Neural progenitor cell (in vitro differentiated cells): ENCODE measurements at regions not wholly inside any gene's neighbourhood (a gene's known extent, or its start where the extent isn't known, plus 50 kb on each side); places are given as distances from the start of the nearest gene placed in this dataset.

Experiments
- DNase-seq: peaks from one replicate; pipeline ENCODE4 v3.0.0-alpha.2; 2016; ENCODE audit warnings: low spot score
- H2AFZ ChIP-seq: fragments of 200-600 bp; sonication (generic); replicated peaks from 2 replicates; pipeline ENCODE4 v1.6.1; 2016; ENCODE audit warnings: antibody characterized with exemption
- H3F3A ChIP-seq: fragments of 200-600 bp; sonication (generic); 2 replicates; pipeline ENCODE4 v1.6.1; 2016; ENCODE audit warnings: antibody characterized with exemption, low read depth
- H3K27ac ChIP-seq: fragments of 200-600 bp; sonication (generic); 2 replicates; pipeline ENCODE4 v1.5.1; 2016; ENCODE audit warnings: mild to moderate bottlenecking
- H3K27me3 ChIP-seq: fragments of 200-600 bp; sonication (generic); 2 replicates; pipeline ENCODE4 v1.6.1; 2016; ENCODE audit warnings: mild to moderate bottlenecking, moderate library complexity
- H3K36me3 ChIP-seq: fragments of 200-600 bp; sonication (generic); 2 replicates; pipeline ENCODE4 v1.5.1; 2016
- H3K4me1 ChIP-seq: fragments of 200-600 bp; sonication (generic); 2 replicates; pipeline ENCODE4 v1.6.1; 2016; ENCODE audit warnings: mixed run types
- H3K4me2 ChIP-seq: fragments of 200-600 bp; sonication (generic); 2 replicates; pipeline ENCODE4 v1.6.1; 2016
- H3K4me3 ChIP-seq: fragments of 200-600 bp; sonication (generic); 2 replicates; pipeline ENCODE4 v1.5.1; 2016
- H3K79me2 ChIP-seq: fragments of 200-600 bp; sonication (generic); 2 replicates; pipeline ENCODE4 v1.6.1; 2016; ENCODE audit warnings: low read depth
- H3K9ac ChIP-seq: fragments of 200-600 bp; sonication (generic); 2 replicates; pipeline ENCODE4 v1.6.1; 2016
- H3K9me3 ChIP-seq: fragments of 200-600 bp; sonication (generic); 2 replicates; pipeline ENCODE4 v1.5.1; 2016; ENCODE audit warnings: low read depth
- H4K20me1 ChIP-seq: fragments of 200-600 bp; sonication (generic); 2 replicates; pipeline ENCODE4 v1.6.1; 2016; ENCODE audit warnings: low read depth
- H3K27ac Mint-ChIP-seq: 3 replicates; pipeline ENCODE4 v1.8.0; 2021; ENCODE audit warnings: mixed read lengths
- H3K27me3 Mint-ChIP-seq: 2 replicates; pipeline ENCODE4 v1.8.0; 2022; ENCODE audit warnings: low read depth, mild to moderate bottlenecking, inconsistent platforms, moderate library complexity, mixed read lengths; ENCODE audit not compliant: insufficient read depth
- H3K36me3 Mint-ChIP-seq: 3 replicates; pipeline ENCODE4 v1.8.0; 2021; ENCODE audit warnings: mixed read lengths
- H3K4me1 Mint-ChIP-seq: 3 replicates; pipeline ENCODE4 v1.8.0; 2021; ENCODE audit warnings: mixed read lengths
- H3K4me3 Mint-ChIP-seq: 3 replicates; pipeline ENCODE4 v1.8.0; 2021; ENCODE audit warnings: mild to moderate bottlenecking, moderate library complexity, mixed read lengths
- H3K9me3 Mint-ChIP-seq: 3 replicates; pipeline ENCODE4 v1.8.0; 2020; ENCODE audit warnings: mixed read lengths
- CTCF ChIP-seq: fragments of 200-600 bp; sonication (generic); IDR thresholded peaks from 2 replicates; pipeline ENCODE4 v1.5.1; 2017; ENCODE audit warnings: antibody characterized with exemption, mild to moderate bottlenecking
- EZH2 ChIP-seq: fragments of 200-600 bp; sonication (generic); IDR thresholded peaks from 2 replicates; pipeline ENCODE4 v1.6.1; 2017; ENCODE audit warnings: antibody characterized with exemption, mild to moderate bottlenecking, moderate library complexity
- EZH2phosphoT487 ChIP-seq: fragments of 200-600 bp; sonication (generic); IDR thresholded peaks from 2 replicates; pipeline ENCODE4 v1.6.1; 2017; ENCODE audit warnings: antibody characterized with exemption

GRCh38 chr6:148169706-148170105 is 172.9 kb upstream of the SASH1 start:
- H3K27me3 ChIP-seq: no peaks in the 10 kb centered on the region
- no peaks in the 10 kb centered on the region for H3K36me3 ChIP-seq
- Mint-ChIP-seq H3K36me3 (no peaks in the 10 kb centered on the region), H3K4me3 (no peak overlapping the region), H3K9me3 (no peaks in the 10 kb centered on the region), H3K27ac (no peak overlapping the region), H3K4me1 (peaks cover 5% of the 10 kb centered on the region), H3K27me3 (no peaks in the 10 kb centered on the region)
- no peaks in the 10 kb centered on the region for H4K20me1 ChIP-seq
- H3K4me1 ChIP-seq: peaks cover 12% of the 10 kb centered on the region
- H3K9ac ChIP-seq: no peak overlapping the region
- no peaks in the 10 kb centered on the region for H3K79me2 ChIP-seq
- H2AFZ ChIP-seq: no peak overlapping the region
- H3K4me3 ChIP-seq: no peak overlapping the region
- H3K9me3 ChIP-seq: no peaks in the 10 kb centered on the region
- TF ChIP-seq EZH2phosphoT487 (no peak), EZH2 (no peak), CTCF (no peak)
- peak; percentile 45 for DNase-seq
- no peaks in the 10 kb centered on the region for H3F3A ChIP-seq
- no peak overlapping the region for H3K27ac ChIP-seq
- H3K4me2 ChIP-seq: no peak overlapping the region

- H3K4me3 ChIP-seq: no peak overlapping the region
- Mint-ChIP-seq H3K4me3 (no peak overlapping the region), H3K4me1 (peaks cover 5% of the 10 kb centered on the region), H3K27ac (no peak overlapping the region), H3K27me3 (no peaks in the 10 kb centered on the region), H3K36me3 (no peaks in the 10 kb centered on the region), H3K9me3 (no peaks in the 10 kb centered on the region)
- no peaks in the 10 kb centered on the region for H3K79me2 ChIP-seq
- H4K20me1 ChIP-seq: no peaks in the 10 kb centered on the region
- H3F3A ChIP-seq: no peaks in the 10 kb centered on the region
- TF ChIP-seq EZH2 (no peak), CTCF (no peak), EZH2phosphoT487 (no peak)
- peaks cover 12% of the 10 kb centered on the region for H3K4me1 ChIP-seq
- H3K4me2 ChIP-seq: no peak overlapping the region
- H2AFZ ChIP-seq: no peak overlapping the region
- no peak for DNase-seq
- H3K36me3 ChIP-seq: no peaks in the 10 kb centered on the region
- H3K9me3 ChIP-seq: no peaks in the 10 kb centered on the region
- H3K27me3 ChIP-seq: no peaks in the 10 kb centered on the region
- no peak overlapping the region for H3K9ac ChIP-seq
- H3K27ac ChIP-seq: no peak overlapping the region
These were observed 172.4 kb upstream of the SASH1 start for GRCh38 chr6:148170286-148170685.

GRCh38 chr6:148173548-148173947 is 169.1 kb upstream of the SASH1 start:
- Mint-ChIP-seq H3K4me3 (no peak overlapping the region), H3K27me3 (peaks cover 3% of the 10 kb centered on the region), H3K9me3 (peaks cover 11% of the 10 kb centered on the region), H3K4me1 (peaks cover 5% of the 10 kb centered on the region), H3K27ac (no peak overlapping the region), H3K36me3 (peaks cover 6% of the 10 kb centered on the region)
- H3K4me3 ChIP-seq: no peak overlapping the region
- H3K27me3 ChIP-seq: no peaks in the 10 kb centered on the region
- no peak overlapping the region for H3K4me2 ChIP-seq
- H3F3A ChIP-seq: no peaks in the 10 kb centered on the region
- DNase-seq: no peak
- no peak overlapping the region for H2AFZ ChIP-seq
- H4K20me1 ChIP-seq: no peaks in the 10 kb centered on the region
- TF ChIP-seq CTCF (no peak), EZH2phosphoT487 (no peak), EZH2 (no peak)
- no peaks in the 10 kb centered on the region for H3K79me2 ChIP-seq
- H3K36me3 ChIP-seq: no peaks in the 10 kb centered on the region
- H3K27ac ChIP-seq: no peak overlapping the region
- H3K4me1 ChIP-seq: peaks cover 15% of the 10 kb centered on the region
- H3K9me3 ChIP-seq: no peaks in the 10 kb centered on the region
- no peak overlapping the region for H3K9ac ChIP-seq
